CD4-positive, alpha-beta T cell treated with Interferon gamma for 1 hour (primary cell): ENCODE measurements at regions not wholly inside any gene's neighbourhood (a gene's known extent, or its start where the extent isn't known, plus 50 kb on each side); places are given as distances from the start of the nearest gene placed in this dataset.

Experiments used
- DNase-seq: peaks from one replicate; pipeline ENCODE4 v3.0.0-alpha.2; 2020

DNA sequence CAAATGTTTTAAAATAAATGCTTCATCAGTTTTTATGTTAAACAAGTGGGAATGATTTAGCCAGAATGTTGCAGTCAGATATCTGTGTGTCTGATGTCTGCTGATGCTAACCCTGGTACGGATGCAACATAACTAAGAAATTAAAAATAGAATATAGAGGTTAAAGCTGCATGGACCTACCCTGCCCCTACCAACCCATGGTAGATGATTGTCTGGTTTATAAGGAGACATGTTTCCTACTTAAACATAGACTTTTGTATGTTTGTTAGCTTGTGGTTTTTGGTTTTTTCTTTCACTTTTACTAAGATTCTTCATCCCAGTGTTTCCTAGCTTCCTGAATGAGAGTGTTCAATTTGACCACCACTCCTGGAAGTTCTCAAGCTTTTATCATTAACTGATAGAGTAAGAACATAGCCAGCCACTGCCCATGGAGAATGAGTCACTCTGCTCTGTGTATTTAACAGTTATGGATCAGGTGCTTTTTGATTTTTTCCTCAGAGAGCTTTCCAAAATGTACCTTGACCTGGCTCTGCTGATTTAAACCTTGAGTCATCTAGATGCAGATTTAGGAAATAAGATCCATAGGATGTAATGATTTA lies 70.7 kb upstream of the VEPH1 start:
- DNase-seq: no peak

GRCh38 chr3:157573281-157573680 lies 70.1 kb upstream of the VEPH1 start:
- no peak for DNase-seq

- DNase-seq: no peak
Measured at GRCh38 chr3:157572559-157573270, 69.5 kb upstream of the VEPH1 start.

DNA sequence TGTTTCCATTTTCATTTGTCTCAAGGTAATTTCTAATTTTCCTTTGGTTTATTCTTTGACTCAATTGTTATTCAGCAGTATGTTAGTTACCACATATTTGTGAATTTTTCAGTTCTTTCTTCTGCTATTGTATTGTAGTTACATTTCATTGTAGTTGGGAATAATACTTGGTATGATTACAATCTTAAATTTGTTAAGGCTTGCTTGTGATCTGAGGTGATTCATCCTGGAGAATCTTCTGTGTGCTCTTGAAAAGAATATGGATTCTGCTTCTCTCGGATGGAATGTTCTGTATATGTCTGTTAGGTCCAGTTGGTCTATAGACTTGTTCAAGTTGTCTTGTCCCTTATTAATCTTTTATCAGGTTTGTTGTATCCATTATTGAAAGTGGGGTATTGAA lies 63.4 kb upstream of the VEPH1 start:
- no peak for DNase-seq

- no peak for DNase-seq
Measured at GRCh38 chr3:157559401-157559800, 56.2 kb upstream of the VEPH1 start.
